Activated T-cell treated with anti-CD3 and anti-CD28 coated beads, Interleukin-2, amount 50 U/mL, for 1 hour (primary cell): ENCODE measurements at regions not wholly inside any gene's neighbourhood (a gene's known extent, or its start where the extent isn't known, plus 50 kb on each side); places are given as distances from the start of the nearest gene placed in this dataset.
"Not testable (repeated sequence)": the region's sequence is repeated elsewhere in the genome, so short reads cannot be mapped to it uniquely, and the experiment has no call there.

ENCODE experiments used
- DNase-seq: peaks from one replicate; pipeline ENCODE4 v3.0.0-alpha.2; 2020

GRCh38 chr5:82594097-82594496, 315.9 kb upstream of the RPS23 start:
- no peak for DNase-seq

- DNase-seq = no peak
These were observed 315.3 kb upstream of the RPS23 start for GRCh38 chr5:82593481-82593880.

- DNase-seq = no peak
These were observed 312.9 kb upstream of the RPS23 start for GRCh38 chr5:82591021-82591515.

GRCh38 chr5:82590112-82590511, 312.0 kb upstream of the RPS23 start:
- DNase-seq = no peak

GRCh38 chr5:82586661-82587310, 308.6 kb upstream of the RPS23 start:
- no peak for DNase-seq

GRCh38 chr5:82586181-82586580, 308.0 kb upstream of the RPS23 start:
- no peak for DNase-seq

GRCh38 chr5:82584631-82585030, 306.5 kb upstream of the RPS23 start:
- DNase-seq = no peak

GRCh38 chr5:82583331-82583730, 305.2 kb upstream of the RPS23 start:
- not testable (repeated sequence) for DNase-seq

- no peak for DNase-seq
These were observed 286.8 kb upstream of the RPS23 start for GRCh38 chr5:82564963-82565362.

- DNase-seq = no peak
These were observed 285.6 kb upstream of the RPS23 start for GRCh38 chr5:82563745-82564144.

GRCh38 chr5:82562696-82563240, 284.6 kb upstream of the RPS23 start:
- no peak for DNase-seq

- DNase-seq = no peak
These were observed 283.6 kb upstream of the RPS23 start for GRCh38 chr5:82561797-82562196.

GRCh38 chr5:82560969-82561368, 282.8 kb upstream of the RPS23 start:
- no peak for DNase-seq

GRCh38 chr5:82560561-82560960, 282.4 kb upstream of the RPS23 start:
- DNase-seq = no peak

- DNase-seq = no peak
These were observed 273.8 kb upstream of the RPS23 start for GRCh38 chr5:82551840-82552385.

- DNase-seq = no peak
These were observed 273.0 kb upstream of the RPS23 start for GRCh38 chr5:82551192-82551591.

- DNase-seq = no peak
These were observed 271.1 kb upstream of the RPS23 start for GRCh38 chr5:82549263-82549662.

GRCh38 chr5:82544004-82544403, 265.9 kb upstream of the RPS23 start:
- DNase-seq = no peak

- no peak for DNase-seq
These were observed 262.1 kb upstream of the RPS23 start for GRCh38 chr5:82540301-82540700.

- no peak for DNase-seq
These were observed 260.3 kb upstream of the RPS23 start for GRCh38 chr5:82538339-82539034.

GRCh38 chr5:82537687-82538306, 259.6 kb upstream of the RPS23 start:
- no peak for DNase-seq

- DNase-seq = no peak
These were observed 256.8 kb upstream of the RPS23 start for GRCh38 chr5:82534986-82535385.

GRCh38 chr5:82532075-82532474, 253.9 kb upstream of the RPS23 start:
- DNase-seq = not testable (repeated sequence)

GRCh38 chr5:82526540-82526939, 248.4 kb upstream of the RPS23 start:
- DNase-seq = no peak
